BJ (cell line): ENCODE measurements at regions not wholly inside any gene's neighbourhood (a gene's known extent, or its start where the extent isn't known, plus 50 kb on each side); places are given as distances from the start of the nearest gene placed in this dataset.
A peak's percentile ranks its signal among the peaks of the same experiment; 100 is the strongest.

Source experiments
- CTCF ChIA-PET: fragments of 350-600 bp; formaldehyde crosslinking; extraction: SDS; loops from one replicate; lab custom pipeline; 2021; ENCODE audit warnings: antibody characterized with exemption, inconsistent platforms; lab: Yijun Ruan, JAX
- POLR2A ChIA-PET: fragments of 300-600 bp; sonication (Branson Sonifier 250); formaldehyde crosslinking; extraction: SDS; loops from one replicate; lab custom pipeline; 2021; ENCODE audit warnings: antibody characterized with exemption; lab: Charles Lee
- DNase-seq: peaks from one replicate; pipeline ENCODE4 v3.0.0-alpha.2; 2011; ENCODE audit warnings: low read depth
- H3K27me3 ChIP-seq: 2 replicates; pipeline ENCODE4 v1.6.0; 2011; ENCODE audit warnings: low read length; ENCODE audit not compliant: control insufficient read depth, insufficient read depth
- H3K36me3 ChIP-seq: 2 replicates; pipeline ENCODE4 v1.5.1; 2011; ENCODE audit warnings: low read length; ENCODE audit not compliant: control insufficient read depth, insufficient read depth
- H3K4me3 ChIP-seq: 2 replicates; pipeline ENCODE4 v1.5.1; 2011; ENCODE audit warnings: low read depth, mild to moderate bottlenecking, control low read depth, low read length
- TF ChIP-seq, protein P1 (sequence below): IDR thresholded peaks from 2 replicates; pipeline ENCODE4 v1.5.1; 2011; ENCODE audit warnings: low read depth, mild to moderate bottlenecking, control low read depth, inconsistent platforms, low read length, moderate library complexity; ENCODE audit not compliant: insufficient read depth

GRCh38 chr5:174311531-174312269, 266.2 kb downstream of the NSG2 start:
- POLR2A ChIA-PET: interaction anchor here (0.6 kb wide), 2 partner anchors 66 to 1606 kb away, joined by 3 to 7 read pairs; no protein-coding TSS in a partner anchor
- no peaks in the 10 kb centered on the region for H3K36me3 ChIP-seq
- TF ChIP-seq, protein P1, sequence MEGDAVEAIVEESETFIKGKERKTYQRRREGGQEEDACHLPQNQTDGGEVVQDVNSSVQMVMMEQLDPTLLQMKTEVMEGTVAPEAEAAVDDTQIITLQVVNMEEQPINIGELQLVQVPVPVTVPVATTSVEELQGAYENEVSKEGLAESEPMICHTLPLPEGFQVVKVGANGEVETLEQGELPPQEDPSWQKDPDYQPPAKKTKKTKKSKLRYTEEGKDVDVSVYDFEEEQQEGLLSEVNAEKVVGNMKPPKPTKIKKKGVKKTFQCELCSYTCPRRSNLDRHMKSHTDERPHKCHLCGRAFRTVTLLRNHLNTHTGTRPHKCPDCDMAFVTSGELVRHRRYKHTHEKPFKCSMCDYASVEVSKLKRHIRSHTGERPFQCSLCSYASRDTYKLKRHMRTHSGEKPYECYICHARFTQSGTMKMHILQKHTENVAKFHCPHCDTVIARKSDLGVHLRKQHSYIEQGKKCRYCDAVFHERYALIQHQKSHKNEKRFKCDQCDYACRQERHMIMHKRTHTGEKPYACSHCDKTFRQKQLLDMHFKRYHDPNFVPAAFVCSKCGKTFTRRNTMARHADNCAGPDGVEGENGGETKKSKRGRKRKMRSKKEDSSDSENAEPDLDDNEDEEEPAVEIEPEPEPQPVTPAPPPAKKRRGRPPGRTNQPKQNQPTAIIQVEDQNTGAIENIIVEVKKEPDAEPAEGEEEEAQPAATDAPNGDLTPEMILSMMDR: peak; percentile 74
- no peaks in the 10 kb centered on the region for H3K27me3 ChIP-seq
- DNase-seq: no peak
- CTCF ChIA-PET: interaction anchor here (0.6 to 5.6 kb wide), 39 partner anchors 9 to 1605 kb away, joined by 3 to 45 read pairs (median 4); partner anchors contain the start of genes BOD1 and NSG2
- peak overlapping the region; percentile 40 for H3K4me3 ChIP-seq

DNA sequence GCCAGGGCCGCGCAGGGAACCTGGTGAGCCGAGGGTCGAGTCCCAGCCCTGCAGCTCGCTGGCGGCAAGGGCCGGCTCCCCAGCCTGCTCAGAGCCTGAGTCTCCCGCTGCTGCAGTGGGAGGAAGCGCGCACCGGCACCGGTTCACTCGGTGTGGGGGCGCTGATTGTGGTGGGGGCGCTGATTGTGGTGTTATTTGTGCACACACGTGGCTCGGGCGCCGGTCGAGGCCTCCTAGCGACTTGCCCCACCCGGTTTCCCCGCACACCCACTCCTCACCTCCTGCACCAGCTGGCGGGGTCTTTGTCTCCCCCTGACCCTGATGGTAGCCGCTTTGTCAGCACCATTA, 266.7 kb downstream of the NSG2 start:
- DNase-seq: no peak
- POLR2A ChIA-PET: interaction anchor here (0.6 kb wide), 2 partner anchors 67 to 1606 kb away, joined by 3 to 7 read pairs; no protein-coding TSS in a partner anchor
- TF ChIP-seq, protein P1: no peak
- Histone ChIP-seq H3K36me3 (no peaks in the 10 kb centered on the region), H3K27me3 (no peaks in the 10 kb centered on the region), H3K4me3 (no peak overlapping the region)
- CTCF ChIA-PET: interaction anchor here (0.6 to 5.6 kb wide), 34 partner anchors 9 to 1605 kb away, joined by 3 to 45 read pairs (median 4); partner anchors contain the start of genes BOD1 and NSG2

- Histone ChIP-seq H3K4me3 (no peak overlapping the region), H3K27me3 (no peaks in the 10 kb centered on the region), H3K36me3 (no peaks in the 10 kb centered on the region)
- TF ChIP-seq, protein P1: no peak
- no peak for DNase-seq
- ChIA-PET CTCF (interaction anchor here (0.7 to 5.6 kb wide), 28 partner anchors 9 to 1606 kb away, joined by 3 to 45 read pairs (median 5); partner anchors contain the start of genes BOD1 and NSG2), POLR2A (interaction anchor here (0.6 kb wide), 1 partner anchor 1607 kb away, joined by 3 read pairs; no protein-coding TSS in a partner anchor)
These were observed 267.1 kb downstream of the NSG2 start for GRCh38 chr5:174312641-174313040.

DNA sequence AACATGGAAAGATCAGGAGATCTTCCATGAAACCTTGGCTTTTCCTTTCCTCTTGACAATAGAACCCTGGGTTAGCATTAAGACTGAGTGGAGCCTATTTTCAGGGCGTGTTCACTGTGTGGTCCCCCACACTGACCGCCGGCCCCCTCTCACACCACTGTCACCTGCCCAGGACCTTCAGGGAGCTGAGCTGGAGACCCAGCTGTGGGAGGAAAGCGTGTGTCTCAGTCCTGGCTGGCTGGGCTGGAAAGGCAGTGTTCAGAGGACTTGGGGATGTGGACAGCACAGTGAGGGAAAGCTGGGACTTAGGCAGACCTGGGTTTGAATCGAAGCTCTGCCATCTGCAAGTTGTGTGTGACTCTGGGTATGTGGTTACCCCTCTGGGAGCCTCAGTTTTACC, 268.1 kb downstream of the NSG2 start:
- ChIA-PET CTCF (interaction anchor here (0.9 to 2.1 kb wide), 2 partner anchors 31 to 268 kb away, joined by 3 to 18 read pairs; partner anchors contain the start of gene NSG2), POLR2A (no interaction called here)
- TF ChIP-seq, protein P1: no peak
- H3K4me3 ChIP-seq: no peak overlapping the region
- no peaks in the 10 kb centered on the region for H3K27me3 ChIP-seq
- H3K36me3 ChIP-seq: no peaks in the 10 kb centered on the region
- DNase-seq: no peak

- Histone ChIP-seq H3K4me3 (no peak overlapping the region), H3K36me3 (no peaks in the 10 kb centered on the region), H3K27me3 (no peaks in the 10 kb centered on the region)
- DNase-seq: no peak
- POLR2A ChIA-PET: no interaction called here
- CTCF ChIA-PET: interaction anchor here (0.9 to 4.2 kb wide), 5 partner anchors 11 to 294 kb away, joined by 3 to 33 read pairs (median 4); partner anchors contain the start of gene NSG2
- TF ChIP-seq, protein P1: no peak
These were observed 268.8 kb downstream of the NSG2 start for GRCh38 chr5:174314261-174314660.
